MM.1S (cell line): ENCODE measurements at regions not wholly inside any gene's neighbourhood (a gene's known extent, or its start where the extent isn't known, plus 50 kb on each side); places are given as distances from the start of the nearest gene placed in this dataset.
A peak's percentile ranks its signal among the peaks of the same experiment; 100 is the strongest.

Source experiments
- DNase-seq: peaks from one replicate; pipeline ENCODE4 v3.0.0-alpha.2; 2015
- H2AFZ ChIP-seq: fragments of 300-600 bp; sonication (generic); 2 replicates; pipeline ENCODE4 v1.6.0; 2016; ENCODE audit warnings: antibody characterized with exemption, low read length
- H3F3A ChIP-seq: fragments of 300-600 bp; sonication (generic); 2 replicates; pipeline ENCODE4 v1.6.1; 2016; ENCODE audit warnings: mild to moderate bottlenecking, antibody characterized with exemption, low read length, moderate library complexity, mixed read lengths; ENCODE audit not compliant: insufficient read depth
- H3K27ac ChIP-seq: fragments of 300-600 bp; sonication (generic); 2 replicates; pipeline ENCODE4 v1.5.1; 2016; ENCODE audit warnings: mild to moderate bottlenecking, low read length
- H3K27me3 ChIP-seq: fragments of 300-600 bp; sonication (generic); replicated peaks from 2 replicates; pipeline ENCODE4 v1.6.0; 2016; ENCODE audit warnings: low read length; ENCODE audit not compliant: insufficient read depth
- H3K36me3 ChIP-seq: fragments of 300-600 bp; sonication (generic); replicated peaks from 2 replicates; pipeline ENCODE4 v1.6.1; 2016; ENCODE audit warnings: mild to moderate bottlenecking, low read length, mixed read lengths; ENCODE audit not compliant: insufficient read depth
- H3K4me1 ChIP-seq: fragments of 300-600 bp; sonication (generic); 2 replicates; pipeline ENCODE4 v1.6.1; 2016; ENCODE audit warnings: low read length, mixed read lengths
- H3K4me2 ChIP-seq: fragments of 300-600 bp; sonication (generic); 2 replicates; pipeline ENCODE4 v1.6.0; 2016; ENCODE audit warnings: low read depth, low read length
- H3K4me3 ChIP-seq: fragments of 300-600 bp; sonication (generic); 2 replicates; pipeline ENCODE4 v1.5.1; 2016; ENCODE audit warnings: low read length, mixed read lengths
- H3K79me2 ChIP-seq: fragments of 300-600 bp; sonication (generic); 2 replicates; pipeline ENCODE4 v1.6.1; 2016; ENCODE audit warnings: mixed run types, low read length, mixed read lengths
- H3K9ac ChIP-seq: fragments of 300-600 bp; sonication (generic); 2 replicates; pipeline ENCODE4 v1.6.1; 2016; ENCODE audit warnings: low read length, mixed read lengths
- H3K9me2 ChIP-seq: fragments of 300-600 bp; sonication (generic); replicated peaks from 2 replicates; pipeline ENCODE4 v1.6.1; 2016; ENCODE audit warnings: mild to moderate bottlenecking, low read length, mixed read lengths; ENCODE audit not compliant: insufficient read depth
- H3K9me3 ChIP-seq: fragments of 300-600 bp; sonication (generic); replicated peaks from 2 replicates; pipeline ENCODE4 v1.6.1; 2016; ENCODE audit warnings: mild to moderate bottlenecking, low read length, mixed read lengths; ENCODE audit not compliant: insufficient read depth
- H4K20me1 ChIP-seq: fragments of 300-600 bp; sonication (generic); 2 replicates; pipeline ENCODE4 v1.6.1; 2016; ENCODE audit warnings: mild to moderate bottlenecking, low read length, moderate library complexity, mixed read lengths; ENCODE audit not compliant: insufficient read depth
- EZH2 ChIP-seq: fragments of 300-600 bp; sonication (generic); optimal IDR thresholded peaks from 2 replicates; pipeline ENCODE3; 2017; ENCODE audit warnings: low read depth, mild to moderate bottlenecking, antibody characterized with exemption, low read length, mixed read lengths
- EZH2phosphoT487 ChIP-seq: fragments of 300-600 bp; sonication (generic); IDR thresholded peaks from 2 replicates; pipeline ENCODE4 v1.6.1; 2018; ENCODE audit warnings: antibody characterized with exemption, low read length
- TF ChIP-seq, protein P1 (sequence below): fragments of 300-600 bp; sonication (generic); IDR thresholded peaks from 2 replicates; pipeline ENCODE4 v1.5.1; 2016; ENCODE audit warnings: antibody characterized with exemption, low read length, mixed read lengths

DNA sequence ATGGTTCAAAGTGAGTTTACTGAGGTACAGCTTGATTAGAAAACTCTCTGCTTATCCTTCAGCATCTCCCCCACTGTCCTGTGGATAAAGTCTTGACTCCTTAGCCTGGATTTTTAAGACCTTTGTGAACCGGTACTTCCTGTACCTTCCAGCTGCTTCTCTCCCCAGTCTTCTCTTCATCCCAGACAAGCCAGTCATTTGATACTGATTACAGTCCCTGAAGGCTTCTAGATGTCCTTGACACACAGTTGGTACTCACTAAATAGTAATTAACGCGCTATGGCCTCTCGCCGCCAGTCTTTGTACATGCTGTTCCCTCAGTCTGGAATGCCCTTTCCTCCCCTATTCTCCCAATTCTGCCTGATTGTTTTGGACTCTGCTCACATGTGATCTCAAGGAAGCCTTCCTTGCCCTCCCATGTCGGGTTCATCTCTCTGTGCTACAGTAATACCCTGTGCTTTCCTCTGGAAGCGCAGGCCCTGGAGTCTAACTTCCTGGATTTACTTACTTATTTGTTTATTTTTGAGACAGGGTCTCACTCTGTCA, 50.6 kb upstream of the PTGR2 start:
- DNase-seq, result no peak
- TF ChIP-seq EZH2phosphoT487, result no peak
- TF ChIP-seq, protein P1, sequence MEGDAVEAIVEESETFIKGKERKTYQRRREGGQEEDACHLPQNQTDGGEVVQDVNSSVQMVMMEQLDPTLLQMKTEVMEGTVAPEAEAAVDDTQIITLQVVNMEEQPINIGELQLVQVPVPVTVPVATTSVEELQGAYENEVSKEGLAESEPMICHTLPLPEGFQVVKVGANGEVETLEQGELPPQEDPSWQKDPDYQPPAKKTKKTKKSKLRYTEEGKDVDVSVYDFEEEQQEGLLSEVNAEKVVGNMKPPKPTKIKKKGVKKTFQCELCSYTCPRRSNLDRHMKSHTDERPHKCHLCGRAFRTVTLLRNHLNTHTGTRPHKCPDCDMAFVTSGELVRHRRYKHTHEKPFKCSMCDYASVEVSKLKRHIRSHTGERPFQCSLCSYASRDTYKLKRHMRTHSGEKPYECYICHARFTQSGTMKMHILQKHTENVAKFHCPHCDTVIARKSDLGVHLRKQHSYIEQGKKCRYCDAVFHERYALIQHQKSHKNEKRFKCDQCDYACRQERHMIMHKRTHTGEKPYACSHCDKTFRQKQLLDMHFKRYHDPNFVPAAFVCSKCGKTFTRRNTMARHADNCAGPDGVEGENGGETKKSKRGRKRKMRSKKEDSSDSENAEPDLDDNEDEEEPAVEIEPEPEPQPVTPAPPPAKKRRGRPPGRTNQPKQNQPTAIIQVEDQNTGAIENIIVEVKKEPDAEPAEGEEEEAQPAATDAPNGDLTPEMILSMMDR, result no peak
- no peak for TF ChIP-seq EZH2
- Histone ChIP-seq H2AFZ (no peak overlapping the region), H3K9me2 (no peaks in the 10 kb centered on the region), H3K4me3 (no peak overlapping the region), H3F3A (0 out of 2 replicates have a peak, but pooled peaks cover 3% of the 10 kb centered on the region), H3K4me2 (no peak overlapping the region), H3K27me3 (no peaks in the 10 kb centered on the region), H3K27ac (no peak overlapping the region), H4K20me1 (no peaks in the 10 kb centered on the region), H3K4me1 (peaks cover 12% of the 10 kb centered on the region; the same call in 1 of the 2 replicates), H3K36me3 (no peaks in the 10 kb centered on the region), H3K9ac (no peak overlapping the region), H3K79me2 (no peaks in the 10 kb centered on the region), H3K9me3 (no peaks in the 10 kb centered on the region)

DNA sequence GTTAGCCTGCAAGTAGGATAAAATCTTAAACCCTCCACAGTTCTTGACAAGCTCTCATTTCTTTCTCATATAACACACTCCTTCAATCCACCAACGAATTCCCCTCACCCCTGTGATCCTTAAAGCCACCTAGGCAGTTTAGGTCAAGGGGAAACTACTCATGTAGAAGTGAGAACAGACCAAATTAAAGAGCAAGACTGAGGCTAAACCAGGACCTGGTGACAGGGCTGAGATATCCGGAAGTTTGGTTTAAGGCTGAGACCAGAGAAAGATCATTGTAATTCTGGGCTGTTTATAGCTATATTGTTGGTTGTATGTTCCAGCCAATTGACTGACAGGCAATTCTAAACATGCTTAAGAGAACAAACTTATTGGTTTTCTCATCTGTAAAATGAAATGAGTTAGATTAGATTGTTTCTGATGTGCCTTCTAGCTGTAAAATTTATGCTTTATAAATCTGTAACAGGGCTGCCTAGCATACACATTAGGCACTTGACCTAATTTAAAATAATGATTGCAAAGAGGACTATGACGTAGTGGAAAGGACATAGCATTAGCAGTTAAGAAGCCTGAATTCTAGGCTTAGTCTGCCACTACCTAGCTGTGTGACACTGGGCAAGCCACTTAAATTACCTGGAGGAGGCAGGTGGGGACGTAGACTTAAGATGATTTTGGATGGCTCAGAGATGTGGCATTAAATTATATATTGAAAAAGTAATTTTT, 53.9 kb upstream of the PTGR2 start:
- no peaks in the 10 kb centered on the region for H3K27me3 ChIP-seq
- no peak overlapping the region for H3K9ac ChIP-seq
- no peaks in the 10 kb centered on the region for H3K36me3 ChIP-seq
- H3K79me2 ChIP-seq, result no peaks in the 10 kb centered on the region
- 0 out of 2 replicates have a peak, but pooled peaks cover 3% of the 10 kb centered on the region for H3F3A ChIP-seq
- no peak overlapping the region for H2AFZ ChIP-seq
- peak overlapping the region; percentile 39 for H3K4me2 ChIP-seq
- no peak for DNase-seq
- no peaks in the 10 kb centered on the region for H3K9me2 ChIP-seq
- H3K27ac ChIP-seq, result peak overlapping the region; percentile 46; the same call in 1 of the 2 replicates
- no peaks in the 10 kb centered on the region for H4K20me1 ChIP-seq
- H3K9me3 ChIP-seq, result no peaks in the 10 kb centered on the region
- H3K4me1 ChIP-seq, result peaks cover 12% of the 10 kb centered on the region; the same call in 1 of the 2 replicates
- no peak overlapping the region for H3K4me3 ChIP-seq
- TF ChIP-seq EZH2phosphoT487, result no peak
- TF ChIP-seq, protein P1, result no peak
- no peak for TF ChIP-seq EZH2

DNA sequence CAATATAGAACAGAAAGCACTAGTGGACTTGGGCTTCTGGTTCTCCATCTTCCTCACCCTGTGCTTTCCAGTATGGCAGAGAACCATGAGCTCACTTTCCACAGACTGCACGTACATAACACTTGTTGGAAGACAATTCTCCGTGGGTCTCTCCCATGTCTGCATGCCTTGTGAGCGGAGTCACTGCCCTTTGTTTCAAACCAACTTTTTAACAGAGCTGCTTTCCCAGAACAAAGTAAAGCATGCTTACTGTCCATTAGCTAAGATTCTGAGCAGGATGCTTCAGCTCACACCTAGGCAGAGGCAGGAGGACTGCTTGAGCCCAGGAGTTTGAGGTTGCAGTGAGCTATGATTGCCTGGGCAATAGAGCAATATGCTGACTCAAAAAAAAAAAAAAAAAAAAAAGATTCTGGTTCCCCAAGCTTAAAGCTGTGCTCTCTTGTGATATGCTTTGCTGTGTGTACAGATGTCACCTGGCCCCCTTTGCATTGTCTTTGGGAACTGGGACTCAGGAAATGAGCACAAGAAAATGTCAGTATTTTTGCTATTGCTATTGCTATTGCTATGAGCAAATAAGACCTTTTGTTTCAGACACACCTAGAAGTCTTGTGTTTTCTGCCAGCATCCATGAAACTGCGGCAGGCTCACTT, 54.6 kb upstream of the PTGR2 start:
- Histone ChIP-seq H3K9me3 (no peaks in the 10 kb centered on the region), H3K36me3 (no peaks in the 10 kb centered on the region), H3K27ac (peak overlapping the region; percentile 46; the same call in 1 of the 2 replicates), H3K4me1 (peaks cover 12% of the 10 kb centered on the region; the same call in 1 of the 2 replicates), H3K4me2 (peak overlapping the region; percentile 39), H3K9ac (no peak overlapping the region), H2AFZ (no peak overlapping the region), H3K4me3 (no peak overlapping the region), H3K27me3 (no peaks in the 10 kb centered on the region), H3F3A (0 out of 2 replicates have a peak, but pooled peaks cover 3% of the 10 kb centered on the region), H4K20me1 (no peaks in the 10 kb centered on the region), H3K79me2 (no peaks in the 10 kb centered on the region), H3K9me2 (no peaks in the 10 kb centered on the region)
- DNase-seq, result no peak
- TF ChIP-seq EZH2phosphoT487, result no peak
- TF ChIP-seq EZH2, result no peak
- TF ChIP-seq, protein P1, result no peak
